Suprapubic skin (tissue), 4 donors: ENCODE measurements at regions not wholly inside any gene's neighbourhood (a gene's known extent, or its start where the extent isn't known, plus 50 kb on each side); places are given as distances from the start of the nearest gene placed in this dataset.

Experiments used
- DNase-seq, 2 donors: peaks; one replicate each; pipeline ENCODE4 v3.0.0-alpha.2; 2019; ENCODE audit warnings: low spot score in 2 of 2
- H3K27ac ChIP-seq: fragments of 200-600 bp; sonication (generic); one replicate; pipeline ENCODE4 v1.5.1; 2019
- H3K27me3 ChIP-seq: fragments of 200-600 bp; sonication (generic); one replicate; pipeline ENCODE4 v1.5.1; 2019
- H3K36me3 ChIP-seq: fragments of 200-600 bp; sonication (generic); one replicate; pipeline ENCODE4 v1.5.1; 2019
- H3K4me1 ChIP-seq: fragments of 200-600 bp; sonication (generic); one replicate; pipeline ENCODE4 v1.5.1; 2019
- H3K4me3 ChIP-seq: fragments of 200-600 bp; sonication (generic); one replicate; pipeline ENCODE4 v1.5.1; 2019; ENCODE audit warnings: mild to moderate bottlenecking
- H3K9me3 ChIP-seq: fragments of 200-600 bp; sonication (generic); one replicate; pipeline ENCODE4 v1.5.1; 2019
- CTCF ChIP-seq, 2 donors: fragments of 200-600 bp in 1 of 2; fragments of 450-650 bp in 1 of 2; sonication (generic) in 1 of 2; IDR thresholded peaks; one replicate each; pipeline ENCODE4 v1.5.1; 2016 to 2019; ENCODE audit warnings: antibody characterized with exemption in 2 of 2, mild to moderate bottlenecking in 1 of 2, moderate library complexity in 1 of 2
- EP300 ChIP-seq: sonication (generic); formaldehyde crosslinking; IDR thresholded peaks from one replicate; pipeline ENCODE4 v1.6.1; 2017; ENCODE audit warnings: antibody characterized with exemption
- POLR2A ChIP-seq, 2 donors: fragments of 450-650 bp; IDR thresholded peaks; one replicate each; pipeline ENCODE4 v1.6.1; 2017; ENCODE audit warnings: antibody characterized with exemption in 2 of 2, mild to moderate bottlenecking in 2 of 2, moderate library complexity in 2 of 2
- POLR2AphosphoS5 ChIP-seq, 3 donors: sonication (generic); formaldehyde crosslinking; IDR thresholded peaks; one replicate each; pipeline ENCODE4 v1.6.1; 2017; ENCODE audit warnings: antibody characterized with exemption in 3 of 3
- WGBS: methylation state at CpG from one replicate; pipeline ENCODE4 v1.1.5; 2018; 5-methylcytosine and 5-hydroxymethylcytosine counted together

GRCh38 chr10:130877126-130877525, 434.4 kb downstream of the TCERG1L start:
- no peak for TF ChIP-seq POLR2A (IDR thresholded peaks at IDR 0.05)
- TF ChIP-seq CTCF (IDR thresholded peaks at IDR 0.05) = no peak
- no peak for TF ChIP-seq POLR2AphosphoS5 (IDR thresholded peaks at IDR 0.05)
- TF ChIP-seq EP300 = no peak
- peaks cover 5% of the 10 kb centered on the region for H3K27me3 ChIP-seq
- H3K4me1 ChIP-seq = no peaks in the 10 kb centered on the region
- H3K27ac ChIP-seq = no peak overlapping the region
- H3K9me3 ChIP-seq = no peaks in the 10 kb centered on the region
- WGBS = 77% methylated on average over 3 of the region's 3 CpGs
- no peaks in the 10 kb centered on the region for H3K36me3 ChIP-seq
- DNase-seq = no peak
- no peak overlapping the region for H3K4me3 ChIP-seq

- Histone ChIP-seq H3K36me3 (no peaks in the 10 kb centered on the region), H3K9me3 (no peaks in the 10 kb centered on the region), H3K4me1 (no peaks in the 10 kb centered on the region), H3K4me3 (no peak overlapping the region), H3K27me3 (no peaks in the 10 kb centered on the region), H3K27ac (no peak overlapping the region)
- WGBS = 86% methylated on average over 1 of the region's 1 CpG
- DNase-seq = no peak
- no peak for TF ChIP-seq POLR2A (IDR thresholded peaks at IDR 0.05)
- TF ChIP-seq CTCF (IDR thresholded peaks at IDR 0.05) = no peak
- TF ChIP-seq EP300 = no peak
- TF ChIP-seq POLR2AphosphoS5 (IDR thresholded peaks at IDR 0.05) = no peak
Observed at GRCh38 chr10:130878131-130878530, 433.4 kb downstream of the TCERG1L start.

- no peaks in the 10 kb centered on the region for H3K4me1 ChIP-seq
- no peak for DNase-seq
- TF ChIP-seq POLR2AphosphoS5 (IDR thresholded peaks at IDR 0.05) (no peak), CTCF (IDR thresholded peaks at IDR 0.05) (no peak), EP300 (no peak), POLR2A (IDR thresholded peaks at IDR 0.05) (no peak)
- no peaks in the 10 kb centered on the region for H3K9me3 ChIP-seq
- H3K27ac ChIP-seq = no peak overlapping the region
- no peak overlapping the region for H3K4me3 ChIP-seq
- no peaks in the 10 kb centered on the region for H3K36me3 ChIP-seq
- H3K27me3 ChIP-seq = peaks cover 3% of the 10 kb centered on the region
- WGBS = 82% methylated on average over 3 of the region's 3 CpGs
Observed at GRCh38 chr10:130882906-130883305, 428.6 kb downstream of the TCERG1L start.

GRCh38 chr10:130884456-130884855, 427.1 kb downstream of the TCERG1L start:
- DNase-seq = no peak
- Histone ChIP-seq H3K27me3 (peaks cover 3% of the 10 kb centered on the region), H3K4me1 (no peaks in the 10 kb centered on the region), H3K9me3 (no peaks in the 10 kb centered on the region), H3K27ac (no peak overlapping the region), H3K36me3 (no peaks in the 10 kb centered on the region), H3K4me3 (no peak overlapping the region)
- TF ChIP-seq POLR2A (IDR thresholded peaks at IDR 0.05) = no peak
- TF ChIP-seq EP300 = no peak
- no peak for TF ChIP-seq POLR2AphosphoS5 (IDR thresholded peaks at IDR 0.05)
- WGBS = 78% methylated on average over 6 of the region's 12 CpGs

- no peak for DNase-seq
- 54% methylated on average over 20 of the region's 22 CpGs for WGBS
- Histone ChIP-seq H3K36me3 (no peaks in the 10 kb centered on the region), H3K27ac (no peak overlapping the region), H3K9me3 (no peaks in the 10 kb centered on the region), H3K27me3 (peaks cover 3% of the 10 kb centered on the region), H3K4me3 (no peak overlapping the region), H3K4me1 (no peaks in the 10 kb centered on the region)
- TF ChIP-seq EP300 (no peak), POLR2A (IDR thresholded peaks at IDR 0.05) (no peak), CTCF (IDR thresholded peaks at IDR 0.05) (no peak), POLR2AphosphoS5 (IDR thresholded peaks at IDR 0.05) (no peak)
Observed at GRCh38 chr10:130885021-130885655, 426.4 kb downstream of the TCERG1L start.

GRCh38 chr10:130887170-130887569, 424.4 kb downstream of the TCERG1L start:
- H3K4me1 ChIP-seq = no peaks in the 10 kb centered on the region
- 67% methylated on average over 7 of the region's 7 CpGs for WGBS
- TF ChIP-seq POLR2A (IDR thresholded peaks at IDR 0.05) = no peak
- H3K27me3 ChIP-seq = peaks cover 3% of the 10 kb centered on the region
- H3K9me3 ChIP-seq = no peaks in the 10 kb centered on the region
- DNase-seq = no peak
- H3K27ac ChIP-seq = no peak overlapping the region
- H3K4me3 ChIP-seq = no peak overlapping the region
- H3K36me3 ChIP-seq = no peaks in the 10 kb centered on the region
